Natural killer cell (primary cell): ENCODE measurements at regions not wholly inside any gene's neighbourhood (a gene's known extent, or its start where the extent isn't known, plus 50 kb on each side); places are given as distances from the start of the nearest gene placed in this dataset.

ENCODE experiments used
- ATAC-seq, 3 donors: fragments of 150-1000 bp in 2 of 3; fragments of 200-7000 bp in 1 of 3; cut with Tn5 transposase; 1 replicate in 1 of 3; 2 replicates in 2 of 3; pipeline ENCODE4 v1.10.0; 2021; ENCODE audit warnings: mild to moderate bottlenecking in 2 of 3, moderate library complexity in 2 of 3
- DNase-seq, 2 donors: peaks; one replicate each; pipeline versions ENCODE4 v3.0.0 to v3.0.0-alpha.2; 2013 to 2021; ENCODE audit warnings: mixed read lengths in 1 of 2
- H3K27ac ChIP-seq: one replicate; pipeline ENCODE4 v1.5.1; 2013; ENCODE audit warnings: mild to moderate bottlenecking, low read length
- H3K27me3 ChIP-seq: one replicate; pipeline ENCODE4 v1.6.1; 2013; ENCODE audit warnings: low read length; ENCODE audit not compliant: control insufficient read depth, insufficient read depth
- H3K36me3 ChIP-seq: one replicate; pipeline ENCODE4 v1.6.1; 2013; ENCODE audit warnings: low read length; ENCODE audit not compliant: control insufficient read depth, insufficient read depth
- H3K4me1 ChIP-seq: one replicate; pipeline ENCODE4 v1.6.1; 2013; ENCODE audit warnings: low read length; ENCODE audit not compliant: control insufficient read depth, insufficient read depth
- H3K4me3 ChIP-seq: one replicate; pipeline ENCODE4 v1.5.1; 2013; ENCODE audit warnings: low read length
- H3K9me3 ChIP-seq: one replicate; pipeline ENCODE4 v1.6.1; 2013; ENCODE audit warnings: low read length; ENCODE audit not compliant: control insufficient read depth, insufficient read depth
- H3K27ac Mint-ChIP-seq, 2 donors: one replicate each; pipeline ENCODE4 v1.8.0; 2022; ENCODE audit warnings: mild to moderate bottlenecking in 2 of 2, mixed read lengths in 2 of 2, moderate library complexity in 1 of 2
- H3K27me3 Mint-ChIP-seq, 2 donors: one replicate each; pipeline ENCODE4 v1.8.0; 2022; ENCODE audit warnings: low read depth in 2 of 2, mixed read lengths in 2 of 2
- H3K36me3 Mint-ChIP-seq: one replicate; pipeline ENCODE4 v1.8.0; 2022; ENCODE audit warnings: mixed read lengths
- H3K4me1 Mint-ChIP-seq, 2 donors: one replicate each; pipeline ENCODE4 v1.8.0; 2022; ENCODE audit warnings: mixed read lengths in 2 of 2
- H3K4me3 Mint-ChIP-seq: one replicate; pipeline ENCODE4 v1.8.0; 2022; ENCODE audit warnings: mild to moderate bottlenecking, moderate library complexity, mixed read lengths
- H3K9me3 Mint-ChIP-seq, 2 donors: one replicate each; pipeline ENCODE4 v1.8.0; 2022; ENCODE audit warnings: mixed read lengths in 2 of 2
- WGBS: methylation state at CpG from one replicate; pipeline ENCODE4 v1.1.7; 2013; ENCODE audit warnings: missing lambda C conversion rate; ENCODE audit not compliant: insufficient coverage; 5-methylcytosine and 5-hydroxymethylcytosine counted together
- intact Hi-C: fragments of 100-400 bp; cut with micrococcal nuclease; formaldehyde crosslinking; loops from one replicate; pipeline ENCODE4 v1.14.2; 2022
- TF ChIP-seq, protein P1 (sequence below): fragments of 200-600 bp; IDR thresholded peaks from one replicate; pipeline ENCODE4 v1.8.0; 2022; ENCODE audit warnings: antibody characterized with exemption

GRCh38 chr1:114232691-114233090 is 79.0 kb upstream of the SYT6 start:
- no peak overlapping the region for H3K4me3 ChIP-seq
- Mint-ChIP-seq H3K4me1 (peaks cover 0 to 9% of the 10 kb centered on the region in 2 donors), H3K4me3 (no peak overlapping the region), H3K27ac (no peak overlapping the region), H3K9me3 (no peaks in the 10 kb centered on the region), H3K27me3 (peaks cover 0 to 5% of the 10 kb centered on the region in 2 donors), H3K36me3 (no peaks in the 10 kb centered on the region)
- no peak for ATAC-seq
- TF ChIP-seq, protein P1, sequence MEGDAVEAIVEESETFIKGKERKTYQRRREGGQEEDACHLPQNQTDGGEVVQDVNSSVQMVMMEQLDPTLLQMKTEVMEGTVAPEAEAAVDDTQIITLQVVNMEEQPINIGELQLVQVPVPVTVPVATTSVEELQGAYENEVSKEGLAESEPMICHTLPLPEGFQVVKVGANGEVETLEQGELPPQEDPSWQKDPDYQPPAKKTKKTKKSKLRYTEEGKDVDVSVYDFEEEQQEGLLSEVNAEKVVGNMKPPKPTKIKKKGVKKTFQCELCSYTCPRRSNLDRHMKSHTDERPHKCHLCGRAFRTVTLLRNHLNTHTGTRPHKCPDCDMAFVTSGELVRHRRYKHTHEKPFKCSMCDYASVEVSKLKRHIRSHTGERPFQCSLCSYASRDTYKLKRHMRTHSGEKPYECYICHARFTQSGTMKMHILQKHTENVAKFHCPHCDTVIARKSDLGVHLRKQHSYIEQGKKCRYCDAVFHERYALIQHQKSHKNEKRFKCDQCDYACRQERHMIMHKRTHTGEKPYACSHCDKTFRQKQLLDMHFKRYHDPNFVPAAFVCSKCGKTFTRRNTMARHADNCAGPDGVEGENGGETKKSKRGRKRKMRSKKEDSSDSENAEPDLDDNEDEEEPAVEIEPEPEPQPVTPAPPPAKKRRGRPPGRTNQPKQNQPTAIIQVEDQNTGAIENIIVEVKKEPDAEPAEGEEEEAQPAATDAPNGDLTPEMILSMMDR, result no peak
- H3K9me3 ChIP-seq, result no peaks in the 10 kb centered on the region
- H3K36me3 ChIP-seq, result no peaks in the 10 kb centered on the region
- no peak overlapping the region for H3K27ac ChIP-seq
- 74% methylated on average over 5 of the region's 6 CpGs for WGBS
- intact Hi-C loops, result no loop called here
- DNase-seq, result no peak
- H3K4me1 ChIP-seq, result no peaks in the 10 kb centered on the region
- H3K27me3 ChIP-seq, result no peaks in the 10 kb centered on the region

- 96% methylated on average over 4 of the region's 4 CpGs for WGBS
Measured at GRCh38 chr1:114231301-114231700, 77.6 kb upstream of the SYT6 start.

GRCh38 chr1:114229368-114229767 is 75.7 kb upstream of the SYT6 start:
- intact Hi-C loops, result no loop called here
- Histone ChIP-seq H3K36me3 (no peaks in the 10 kb centered on the region), H3K4me1 (no peaks in the 10 kb centered on the region), H3K27me3 (no peaks in the 10 kb centered on the region), H3K9me3 (no peaks in the 10 kb centered on the region), H3K4me3 (no peak overlapping the region), H3K27ac (no peak overlapping the region)
- WGBS, result 94% methylated on average over 7 of the region's 7 CpGs
- Mint-ChIP-seq H3K4me3 (no peak overlapping the region), H3K27ac (no peak overlapping the region), H3K27me3 (peaks cover 0 to 10% of the 10 kb centered on the region in 2 donors), H3K36me3 (no peaks in the 10 kb centered on the region), H3K9me3 (no peaks in the 10 kb centered on the region), H3K4me1 (peaks cover 0 to 7% of the 10 kb centered on the region in 2 donors)
- ATAC-seq (no peak), DNase-seq (no peak)
- TF ChIP-seq, protein P1, result no peak

More at GRCh38 chr1:114231301-114231700, 77.6 kb upstream of the SYT6 start:
- peaks cover 0 to 10% of the 10 kb centered on the region in 2 donors for H3K27me3 Mint-ChIP-seq
- ATAC-seq (no peak), DNase-seq (no peak)
- H3K36me3 Mint-ChIP-seq, result no peaks in the 10 kb centered on the region
- H3K27me3 ChIP-seq, result no peaks in the 10 kb centered on the region
- intact Hi-C loops, result no loop called here
- H3K4me1 Mint-ChIP-seq, result peaks cover 0 to 15% of the 10 kb centered on the region in 2 donors
- no peak overlapping the region for H3K4me3 Mint-ChIP-seq
- H3K4me1 ChIP-seq, result no peaks in the 10 kb centered on the region
- no peaks in the 10 kb centered on the region for H3K9me3 Mint-ChIP-seq
- H3K4me3 ChIP-seq, result no peak overlapping the region
- H3K27ac Mint-ChIP-seq, result no peak overlapping the region
- H3K36me3 ChIP-seq, result no peaks in the 10 kb centered on the region
- no peak overlapping the region for H3K27ac ChIP-seq
- no peaks in the 10 kb centered on the region for H3K9me3 ChIP-seq
- TF ChIP-seq, protein P1, result no peak

GRCh38 chr1:114227059-114227458 is 73.4 kb upstream of the SYT6 start:
- H3K27ac ChIP-seq, result no peak overlapping the region
- peaks cover 0 to 10% of the 10 kb centered on the region in 2 donors for H3K27me3 Mint-ChIP-seq
- intact Hi-C loops, result no loop called here
- no peaks in the 10 kb centered on the region for H3K4me1 ChIP-seq
- TF ChIP-seq, protein P1, result no peak
- peaks cover 0 to 6% of the 10 kb centered on the region in 2 donors for H3K4me1 Mint-ChIP-seq
- no peaks in the 10 kb centered on the region for H3K36me3 Mint-ChIP-seq
- H3K27ac Mint-ChIP-seq, result no peak overlapping the region
- H3K9me3 ChIP-seq, result no peaks in the 10 kb centered on the region
- WGBS, result 59% methylated on average over 4 of the region's 4 CpGs
- no peaks in the 10 kb centered on the region for H3K36me3 ChIP-seq
- ATAC-seq (no peak), DNase-seq (no peak)
- H3K4me3 Mint-ChIP-seq, result no peak overlapping the region
- no peaks in the 10 kb centered on the region for H3K27me3 ChIP-seq
- H3K9me3 Mint-ChIP-seq, result no peaks in the 10 kb centered on the region
- no peak overlapping the region for H3K4me3 ChIP-seq
